Suprapubic skin (tissue), 4 donors: ENCODE measurements at regions not wholly inside any gene's neighbourhood (a gene's known extent, or its start where the extent isn't known, plus 50 kb on each side); places are given as distances from the start of the nearest gene placed in this dataset.

Source experiments
- DNase-seq, 2 donors: peaks; one replicate each; pipeline ENCODE4 v3.0.0-alpha.2; 2019; ENCODE audit warnings: low spot score in 2 of 2
- H3K27ac ChIP-seq: fragments of 200-600 bp; sonication (generic); one replicate; pipeline ENCODE4 v1.5.1; 2019
- H3K27me3 ChIP-seq: fragments of 200-600 bp; sonication (generic); one replicate; pipeline ENCODE4 v1.5.1; 2019
- H3K36me3 ChIP-seq: fragments of 200-600 bp; sonication (generic); one replicate; pipeline ENCODE4 v1.5.1; 2019
- H3K4me1 ChIP-seq: fragments of 200-600 bp; sonication (generic); one replicate; pipeline ENCODE4 v1.5.1; 2019
- H3K4me3 ChIP-seq: fragments of 200-600 bp; sonication (generic); one replicate; pipeline ENCODE4 v1.5.1; 2019; ENCODE audit warnings: mild to moderate bottlenecking
- H3K9me3 ChIP-seq: fragments of 200-600 bp; sonication (generic); one replicate; pipeline ENCODE4 v1.5.1; 2019
- CTCF ChIP-seq, 2 donors: fragments of 200-600 bp in 1 of 2; fragments of 450-650 bp in 1 of 2; sonication (generic) in 1 of 2; IDR thresholded peaks; one replicate each; pipeline ENCODE4 v1.5.1; 2016 to 2019; ENCODE audit warnings: antibody characterized with exemption in 2 of 2, mild to moderate bottlenecking in 1 of 2, moderate library complexity in 1 of 2
- EP300 ChIP-seq: sonication (generic); formaldehyde crosslinking; IDR thresholded peaks from one replicate; pipeline ENCODE4 v1.6.1; 2017; ENCODE audit warnings: antibody characterized with exemption
- POLR2A ChIP-seq, 2 donors: fragments of 450-650 bp; IDR thresholded peaks; one replicate each; pipeline ENCODE4 v1.6.1; 2017; ENCODE audit warnings: antibody characterized with exemption in 2 of 2, mild to moderate bottlenecking in 2 of 2, moderate library complexity in 2 of 2
- POLR2AphosphoS5 ChIP-seq, 3 donors: sonication (generic); formaldehyde crosslinking; IDR thresholded peaks; one replicate each; pipeline ENCODE4 v1.6.1; 2017; ENCODE audit warnings: antibody characterized with exemption in 3 of 3
- WGBS: methylation state at CpG from one replicate; pipeline ENCODE4 v1.1.5; 2018; 5-methylcytosine and 5-hydroxymethylcytosine counted together

DNA sequence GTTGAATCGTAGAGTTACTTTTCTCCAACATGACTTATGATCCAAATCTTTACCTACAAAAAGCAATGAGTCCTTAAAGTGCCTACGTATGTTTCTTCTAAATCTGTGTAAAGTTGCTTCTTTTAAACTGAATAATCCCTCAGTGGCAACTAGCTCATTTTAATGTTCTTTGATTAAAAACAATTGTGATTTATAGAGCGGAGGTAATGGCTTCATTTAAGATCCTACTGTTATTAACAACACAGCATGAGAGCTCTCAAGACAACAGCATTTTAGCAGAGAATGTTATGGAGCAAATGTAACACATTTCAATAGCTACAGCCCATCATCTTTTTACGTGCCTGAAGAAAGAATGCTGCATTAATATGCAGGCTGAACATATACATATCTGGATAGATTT, 55.3 kb upstream of the VGLL3 start:
- no peaks in the 10 kb centered on the region for H3K36me3 ChIP-seq
- H3K4me3 ChIP-seq, result no peak overlapping the region
- 90% methylated on average over 4 of the region's 4 CpGs for WGBS
- no peaks in the 10 kb centered on the region for H3K27me3 ChIP-seq
- TF ChIP-seq POLR2A (IDR thresholded peaks at IDR 0.05) (no peak), EP300 (no peak), CTCF (IDR thresholded peaks at IDR 0.05) (no peak), POLR2AphosphoS5 (IDR thresholded peaks at IDR 0.05) (no peak)
- no peak overlapping the region for H3K27ac ChIP-seq
- no peak for DNase-seq
- H3K9me3 ChIP-seq, result no peaks in the 10 kb centered on the region
- H3K4me1 ChIP-seq, result no peaks in the 10 kb centered on the region

DNA sequence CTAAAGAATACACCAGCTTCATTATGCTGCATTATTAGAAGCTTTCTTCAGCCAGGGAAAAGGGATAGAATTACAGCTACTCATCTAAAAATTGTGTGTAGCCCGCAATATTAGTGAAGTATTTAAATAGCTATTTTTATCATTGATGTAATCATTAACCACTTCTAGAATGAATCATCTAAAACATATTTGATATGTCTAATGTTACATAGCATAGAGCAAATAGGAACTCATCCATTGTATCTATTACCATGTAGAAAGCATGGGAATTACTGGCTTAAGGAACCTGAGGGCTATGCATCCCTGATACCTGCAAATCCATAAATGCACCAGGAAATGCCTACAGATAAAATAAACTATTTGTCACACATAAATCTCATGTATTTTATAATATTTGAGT, 54.5 kb upstream of the VGLL3 start:
- no peaks in the 10 kb centered on the region for H3K4me1 ChIP-seq
- WGBS, result 78% methylated on average over 1 of the region's 1 CpG
- no peak overlapping the region for H3K4me3 ChIP-seq
- no peaks in the 10 kb centered on the region for H3K36me3 ChIP-seq
- TF ChIP-seq CTCF (IDR thresholded peaks at IDR 0.05) (no peak), EP300 (no peak), POLR2AphosphoS5 (IDR thresholded peaks at IDR 0.05) (no peak), POLR2A (IDR thresholded peaks at IDR 0.05) (no peak)
- no peak overlapping the region for H3K27ac ChIP-seq
- H3K27me3 ChIP-seq, result no peaks in the 10 kb centered on the region
- H3K9me3 ChIP-seq, result no peaks in the 10 kb centered on the region
- DNase-seq, result no peak

GRCh38 chr3:87044846-87045245, 53.9 kb upstream of the VGLL3 start:
- Histone ChIP-seq H3K4me1 (no peaks in the 10 kb centered on the region), H3K27me3 (no peaks in the 10 kb centered on the region), H3K36me3 (no peaks in the 10 kb centered on the region), H3K9me3 (no peaks in the 10 kb centered on the region), H3K4me3 (no peak overlapping the region), H3K27ac (no peak overlapping the region)
- TF ChIP-seq CTCF (IDR thresholded peaks at IDR 0.05), result no peak
- TF ChIP-seq POLR2A (IDR thresholded peaks at IDR 0.05), result no peak
- no peak for TF ChIP-seq POLR2AphosphoS5 (IDR thresholded peaks at IDR 0.05)
- TF ChIP-seq EP300, result no peak
- 88% methylated on average over 2 of the region's 2 CpGs for WGBS
- DNase-seq, result no peak

GRCh38 chr3:87044409-87044808, 53.5 kb upstream of the VGLL3 start:
- no peak for DNase-seq
- no peak for TF ChIP-seq EP300
- no peak for TF ChIP-seq CTCF (IDR thresholded peaks at IDR 0.05)
- no peak for TF ChIP-seq POLR2AphosphoS5 (IDR thresholded peaks at IDR 0.05)
- TF ChIP-seq POLR2A (IDR thresholded peaks at IDR 0.05), result no peak
- H3K4me1 ChIP-seq, result no peaks in the 10 kb centered on the region
- WGBS, result 28% methylated on average over 1 of the region's 1 CpG
- H3K27me3 ChIP-seq, result no peaks in the 10 kb centered on the region
- H3K27ac ChIP-seq, result no peak overlapping the region
- H3K4me3 ChIP-seq, result no peak overlapping the region
- H3K9me3 ChIP-seq, result no peaks in the 10 kb centered on the region
- no peaks in the 10 kb centered on the region for H3K36me3 ChIP-seq

GRCh38 chr3:87041191-87041590, 50.2 kb upstream of the VGLL3 start:
- TF ChIP-seq POLR2AphosphoS5 (IDR thresholded peaks at IDR 0.05), result no peak
- no peak for TF ChIP-seq POLR2A (IDR thresholded peaks at IDR 0.05)
- TF ChIP-seq EP300, result no peak
- TF ChIP-seq CTCF (IDR thresholded peaks at IDR 0.05), result no peak
- no peaks in the 10 kb centered on the region for H3K9me3 ChIP-seq
- no peaks in the 10 kb centered on the region for H3K36me3 ChIP-seq
- H3K4me1 ChIP-seq, result no peaks in the 10 kb centered on the region
- H3K4me3 ChIP-seq, result no peak overlapping the region
- no peak for DNase-seq
- no peaks in the 10 kb centered on the region for H3K27me3 ChIP-seq
- WGBS, result 57% methylated on average over 3 of the region's 3 CpGs
- H3K27ac ChIP-seq, result no peak overlapping the region
